GM11168 (cell line): ENCODE measurements at regions not wholly inside any gene's neighbourhood (a gene's known extent, or its start where the extent isn't known, plus 50 kb on each side); places are given as distances from the start of the nearest gene placed in this dataset.

Source experiments
- in situ Hi-C: fragments of 300-500 bp; cut with MboI; formaldehyde crosslinking; loops from one replicate; pipeline ENCODE4 v1.12.0; 2022; ENCODE audit warnings: low sequenced_read_pairs; ENCODE audit not compliant: unreplicated experiment

DNA sequence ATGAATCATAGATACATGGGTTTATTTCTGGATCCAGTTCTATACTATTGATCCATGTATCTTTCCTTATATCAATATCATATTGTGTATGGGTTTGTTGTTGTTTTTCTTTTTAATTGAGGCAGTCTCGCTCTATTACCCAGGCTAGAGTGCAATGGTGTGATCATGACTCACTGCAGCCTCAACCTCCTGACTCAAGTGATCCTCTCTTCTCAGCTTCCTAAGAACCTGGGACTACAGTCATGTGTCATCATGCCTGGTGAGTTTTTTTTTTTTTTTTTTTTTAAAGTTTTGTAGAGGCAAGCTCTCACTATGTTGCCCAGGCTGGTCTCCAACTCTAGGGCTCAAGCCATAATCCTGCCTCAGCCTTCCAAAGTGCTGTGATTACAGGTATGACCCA is 1589.4 kb upstream of the TENM4 start:
- in situ Hi-C loops: no loop called here

DNA sequence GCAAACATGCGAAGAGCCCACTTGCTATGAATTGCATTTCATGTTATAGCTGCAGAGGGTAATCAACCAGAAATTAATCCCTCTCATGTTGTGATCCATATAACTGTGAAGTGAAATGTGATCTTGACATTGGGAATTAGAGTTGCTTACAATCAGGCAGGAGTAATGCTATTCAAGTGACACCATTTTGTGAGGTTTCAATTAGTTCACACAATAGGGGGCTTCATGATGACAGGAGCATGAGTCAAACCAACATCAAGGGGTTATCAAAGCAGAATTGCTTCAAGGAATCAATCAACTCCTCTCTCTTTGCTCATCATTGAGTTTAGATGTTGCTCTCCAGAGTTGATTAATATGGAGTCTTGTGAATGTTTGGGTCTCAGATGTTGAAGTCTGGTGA is 1585.2 kb upstream of the TENM4 start:
- in situ Hi-C loops: no loop called here

DNA sequence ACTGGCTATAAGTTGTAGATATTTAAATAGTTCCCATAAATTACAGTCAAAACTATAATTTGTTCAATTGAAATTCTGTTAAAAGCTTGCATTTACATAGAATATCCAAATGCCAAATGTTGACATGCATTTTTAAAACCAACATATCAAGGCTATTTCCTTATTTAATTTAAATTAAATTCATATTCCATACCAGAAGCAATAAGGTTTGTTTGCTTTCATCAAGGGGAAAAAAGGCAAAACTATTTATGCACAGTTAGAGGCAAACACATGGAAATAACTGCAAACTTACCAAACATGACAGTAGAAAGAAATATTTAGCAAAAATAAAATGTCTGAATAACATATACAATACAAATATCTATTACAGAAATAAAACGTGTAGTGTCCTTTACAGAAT is 1581.2 kb upstream of the TENM4 start:
- in situ Hi-C loops: no loop called here

DNA sequence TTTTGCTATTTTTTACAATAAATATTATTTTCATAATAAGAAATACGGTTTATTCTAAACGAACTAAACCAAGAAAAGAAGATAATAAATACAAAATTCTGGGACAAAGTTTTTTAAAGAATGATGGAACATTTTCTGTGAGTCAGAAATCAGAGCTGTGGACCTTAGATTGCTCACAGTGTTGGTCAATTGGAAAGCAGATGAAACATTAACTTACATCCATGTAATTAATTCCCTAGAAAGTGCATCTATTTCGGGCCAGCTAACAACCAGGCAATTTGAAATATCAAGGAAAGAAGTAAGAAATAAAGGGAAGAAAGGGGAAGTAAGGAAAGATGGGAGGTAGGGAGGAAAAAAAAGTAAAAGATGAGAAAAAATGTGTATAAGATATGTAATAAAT is 1569.8 kb upstream of the TENM4 start:
- in situ Hi-C loops: no loop called here

DNA sequence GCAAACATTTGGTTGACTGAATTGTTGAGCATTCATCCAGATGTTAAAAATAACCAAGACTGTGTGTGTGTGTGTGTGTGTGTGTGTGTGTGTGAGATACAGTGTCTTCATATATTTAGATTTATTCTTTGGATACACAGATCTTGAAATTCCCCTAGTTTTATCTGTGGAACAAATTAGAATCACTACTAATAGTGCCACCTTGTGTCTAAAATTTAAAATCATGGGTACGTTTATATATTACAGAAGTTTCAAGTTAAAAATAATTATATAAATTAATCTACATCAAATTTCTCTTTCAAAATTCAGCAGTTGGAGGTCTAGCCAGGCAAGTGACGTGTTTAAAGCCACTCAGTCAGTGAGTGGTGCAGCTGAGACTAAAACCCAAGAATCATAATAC is 1566.2 kb upstream of the TENM4 start:
- in situ Hi-C loops: no loop called here

DNA sequence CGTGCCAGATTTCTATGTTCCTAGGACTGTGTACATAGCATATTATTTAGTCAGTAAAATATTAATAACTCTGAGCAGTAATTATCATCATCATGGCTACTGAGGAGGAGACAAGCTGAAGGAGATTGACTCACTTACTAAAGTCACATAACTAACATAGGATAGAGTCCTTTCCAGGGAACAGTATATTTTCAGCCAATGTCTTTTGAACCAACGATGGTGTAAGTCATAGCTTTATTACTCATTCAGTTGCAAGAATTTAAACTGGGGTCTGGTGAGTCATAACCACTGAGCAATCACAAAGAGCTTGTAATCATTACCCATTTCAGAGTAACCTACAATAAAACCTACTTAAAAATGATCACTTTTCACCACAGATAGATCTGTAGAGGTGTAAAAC is 1564.8 kb upstream of the TENM4 start:
- in situ Hi-C loops: no loop called here

DNA sequence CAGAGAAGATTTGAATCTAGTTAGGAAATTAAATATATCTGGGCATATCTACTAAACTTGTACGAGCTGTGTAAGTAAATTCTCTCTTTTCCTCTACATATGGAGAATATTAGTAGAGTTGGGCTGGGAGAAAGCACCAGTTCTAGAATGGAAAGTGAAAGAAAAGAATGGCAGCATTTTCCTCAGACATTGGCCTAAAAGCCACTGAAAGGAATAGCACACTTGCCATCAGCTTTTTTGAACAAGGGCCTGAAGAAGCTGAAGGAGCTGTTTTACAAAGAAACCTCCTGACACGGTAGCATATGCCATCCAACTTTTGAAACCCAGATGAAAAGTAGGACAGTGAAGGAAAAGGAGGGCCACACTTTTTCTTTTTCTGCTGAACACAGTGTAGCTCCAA is 1563.7 kb upstream of the TENM4 start:
- in situ Hi-C loops: no loop called here

DNA sequence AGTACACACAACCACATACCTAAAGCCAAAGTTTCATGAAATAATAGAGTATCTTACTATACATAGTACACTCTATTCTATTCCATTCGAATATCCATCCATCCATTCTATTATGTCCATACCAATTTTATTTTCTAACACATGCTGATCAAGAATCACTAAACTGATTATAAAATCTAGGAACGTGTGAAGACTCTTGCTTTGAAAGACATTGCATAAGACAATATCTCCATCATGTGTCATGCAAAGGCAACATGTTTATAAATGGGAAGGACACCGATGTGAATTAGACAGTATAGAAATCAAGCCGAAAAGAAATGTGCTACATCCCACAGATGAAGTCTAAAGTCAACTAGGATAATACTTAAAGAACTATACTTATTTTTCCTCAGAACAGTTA is 1561.5 kb upstream of the TENM4 start:
- in situ Hi-C loops: no loop called here

DNA sequence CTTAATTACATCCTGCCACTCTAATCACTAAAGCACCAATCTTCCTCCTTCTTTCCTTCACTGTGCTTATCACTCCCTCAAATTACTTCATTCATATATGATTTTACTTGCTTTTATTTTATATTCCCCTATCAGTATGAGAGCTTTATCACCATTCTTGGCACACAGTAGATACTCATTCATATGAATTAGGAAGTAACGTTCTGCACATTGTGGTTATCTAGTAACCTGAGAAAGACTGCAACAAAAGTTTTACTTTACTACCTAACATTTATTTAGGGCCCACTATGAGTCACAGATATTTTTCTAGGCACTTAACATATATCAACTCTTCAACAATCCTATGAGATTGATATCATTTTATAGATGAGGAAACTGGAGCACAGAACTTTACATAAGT is 1559.9 kb upstream of the TENM4 start:
- in situ Hi-C loops: no loop called here

DNA sequence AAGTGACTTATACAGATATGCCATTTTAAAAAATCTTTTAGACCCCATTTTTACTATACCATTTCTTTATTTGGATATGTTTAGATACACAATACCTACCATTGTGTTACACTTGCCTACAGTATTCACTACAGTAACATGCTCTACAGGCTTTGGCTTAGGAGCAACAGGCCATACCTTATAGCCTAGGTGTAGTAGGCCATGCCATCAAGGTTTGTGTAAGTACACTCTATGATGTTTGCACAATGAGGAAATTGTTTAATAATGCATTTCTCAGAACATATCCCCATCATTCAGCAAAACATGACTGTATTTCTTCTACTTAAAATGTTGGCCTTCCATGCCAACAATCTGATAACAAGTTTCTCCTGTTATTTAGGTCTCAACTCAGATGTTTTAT is 1559.5 kb upstream of the TENM4 start:
- in situ Hi-C loops: no loop called here

DNA sequence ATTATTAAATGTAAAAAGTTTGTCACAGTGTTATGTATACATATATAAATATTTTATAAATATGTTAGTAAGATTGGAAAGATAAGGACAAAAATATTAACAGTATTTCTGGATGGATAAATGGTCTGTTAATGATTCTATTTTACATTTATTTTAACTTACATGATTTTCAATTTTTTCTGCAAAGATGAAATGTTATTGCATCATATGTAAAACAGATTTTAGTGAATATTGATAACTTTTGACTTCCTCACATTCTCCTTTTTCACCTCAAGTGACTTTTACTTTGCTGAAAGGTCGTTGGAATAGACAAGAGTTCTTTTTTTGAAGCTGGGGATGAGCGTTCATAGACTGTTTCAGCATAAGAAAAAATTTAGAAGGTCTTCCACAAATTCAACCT is 1554.7 kb upstream of the TENM4 start:
- in situ Hi-C loops: no loop called here

DNA sequence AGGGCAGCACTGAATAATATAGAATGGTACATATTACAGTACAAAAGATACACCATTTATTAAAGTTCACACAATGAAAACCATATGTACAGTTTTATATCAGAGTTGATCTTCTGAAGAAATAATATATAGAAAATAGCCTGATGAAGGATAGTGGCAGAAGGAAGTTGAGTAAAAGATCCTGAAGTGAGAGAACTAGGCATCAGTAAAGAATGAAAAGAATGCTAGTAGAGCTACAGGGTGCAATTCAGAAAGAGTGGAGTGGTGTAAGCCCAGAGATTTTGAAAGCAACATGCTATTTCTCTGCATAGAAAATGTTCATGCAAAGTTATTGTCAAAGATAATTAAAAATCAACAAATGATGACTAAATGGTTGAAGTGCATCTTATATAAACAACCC is 1552.7 kb upstream of the TENM4 start:
- in situ Hi-C loops: no loop called here

DNA sequence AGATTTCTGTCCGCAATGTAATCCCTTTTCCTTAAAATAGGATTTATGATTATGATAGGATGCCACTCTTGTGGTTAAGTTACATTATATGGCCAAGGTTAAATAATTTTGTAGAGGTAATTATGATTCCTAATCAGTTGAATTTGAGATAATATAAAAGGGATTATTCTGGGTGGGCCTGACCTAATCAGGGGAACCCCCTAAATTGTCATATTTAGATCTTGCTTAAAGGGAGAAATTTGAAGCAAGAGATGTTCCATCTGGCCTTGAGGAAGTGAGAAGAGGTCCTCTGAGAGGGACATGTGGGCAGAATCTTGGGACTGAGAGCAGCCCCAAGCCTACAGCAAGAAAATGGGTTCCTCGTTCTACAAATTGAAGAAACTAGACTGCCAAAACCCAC is 1550.1 kb upstream of the TENM4 start:
- in situ Hi-C loops: no loop called here

DNA sequence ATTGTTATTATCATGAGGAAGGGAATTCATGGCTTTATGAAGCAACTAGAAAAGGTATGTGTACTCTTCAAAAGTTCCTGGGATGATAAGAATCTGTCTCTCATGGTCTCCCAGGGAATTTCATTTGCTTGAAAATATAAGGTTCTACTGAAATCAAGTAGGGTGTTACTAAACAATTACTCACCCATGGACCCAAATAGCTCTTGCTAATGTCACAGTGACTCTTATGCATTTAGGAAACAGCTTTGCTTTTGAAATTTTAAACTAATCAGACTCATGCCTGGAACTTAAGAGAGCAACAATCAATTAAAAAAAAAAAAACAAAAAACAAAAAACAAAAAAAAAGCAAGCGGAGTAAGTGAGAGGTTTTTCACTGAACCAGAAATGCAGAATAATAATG is 1546.3 kb upstream of the TENM4 start:
- in situ Hi-C loops: no loop called here

DNA sequence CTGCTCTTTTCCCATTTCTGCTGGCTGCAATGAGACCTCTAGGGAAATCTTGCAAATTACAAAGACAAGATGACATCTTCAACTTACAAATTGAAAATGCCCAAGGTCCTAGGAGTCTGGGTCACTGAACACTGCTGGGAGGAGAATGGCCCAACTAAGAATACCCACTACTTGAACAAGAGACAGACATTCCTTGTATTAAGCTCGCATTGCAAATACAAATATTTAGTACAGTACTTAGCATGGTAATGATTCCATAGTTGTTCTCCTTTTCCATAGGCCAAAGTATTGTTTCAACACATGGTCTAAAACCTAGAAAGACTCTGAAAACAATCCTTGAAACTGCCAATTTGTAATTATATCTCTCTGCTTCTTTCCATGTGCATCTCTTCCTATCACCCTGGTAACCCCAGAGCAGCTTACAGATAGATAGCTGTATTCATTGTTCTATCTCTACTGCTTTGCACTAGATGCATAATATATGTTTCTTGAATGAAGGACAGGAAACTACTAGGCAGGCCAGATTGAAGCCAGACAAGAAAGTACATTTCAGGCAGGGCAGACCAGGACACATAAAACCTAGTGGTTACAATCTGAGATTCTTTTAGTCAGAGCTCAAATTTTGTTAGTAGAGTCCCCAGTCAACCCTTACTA is 1545.7 kb upstream of the TENM4 start:
- in situ Hi-C loops: no loop called here

DNA sequence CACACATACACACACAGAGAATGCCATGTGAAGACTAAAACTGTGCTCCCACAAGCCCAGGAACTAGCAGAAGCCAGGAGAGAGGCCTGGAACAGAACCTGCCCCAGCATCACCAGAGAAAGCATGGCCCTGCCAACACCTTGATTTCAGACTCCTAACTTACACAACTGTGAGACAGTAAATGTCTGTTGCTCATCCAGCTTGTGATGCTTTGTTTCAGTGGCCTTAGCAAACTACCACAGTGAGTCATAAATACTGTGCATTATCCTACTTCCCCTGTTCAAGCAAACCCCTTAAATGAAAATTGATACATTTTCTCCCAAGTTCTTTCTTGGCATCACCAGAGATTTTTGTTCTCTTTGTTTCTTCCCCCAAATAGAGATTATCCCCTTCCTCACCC is 1539.4 kb upstream of the TENM4 start:
- in situ Hi-C loops: no loop called here

DNA sequence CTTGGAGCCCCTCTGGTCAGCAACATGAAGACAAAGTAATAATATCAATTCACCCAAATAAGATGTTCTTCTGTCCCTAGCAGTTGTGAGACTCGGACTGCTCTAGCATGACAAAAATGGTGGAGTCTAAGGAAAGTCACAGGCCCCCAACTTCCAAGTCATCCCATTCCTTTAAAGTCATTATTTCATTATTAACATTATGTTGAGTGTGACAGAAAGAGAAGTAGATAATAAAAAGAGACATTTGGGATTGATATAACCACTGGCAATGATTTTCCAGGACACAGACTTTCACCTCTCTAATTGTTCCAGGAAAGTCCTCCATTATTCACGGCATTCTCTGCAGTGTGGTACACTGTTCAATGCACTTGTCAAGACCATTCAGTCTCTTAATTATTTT is 1533.0 kb upstream of the TENM4 start:
- in situ Hi-C loops: no loop called here

DNA sequence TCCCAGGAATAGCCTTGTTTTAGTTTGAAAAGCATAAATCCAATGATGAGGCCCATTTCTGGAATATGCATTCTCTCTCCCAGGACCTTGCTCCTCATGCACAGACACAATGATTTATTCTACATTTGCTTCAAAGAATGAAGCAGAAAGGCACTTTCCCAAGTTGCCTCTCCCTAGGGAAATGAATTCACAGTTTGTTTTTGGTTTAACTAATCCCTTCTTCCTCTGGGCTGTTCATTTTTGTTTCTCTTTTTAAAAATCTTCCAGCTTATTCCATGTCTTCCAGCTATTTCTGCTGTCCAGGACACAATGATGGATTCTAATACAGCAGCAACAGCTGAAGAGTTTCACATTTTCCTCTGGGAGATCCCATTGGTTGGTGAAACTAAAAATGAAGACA is 1529.2 kb upstream of the TENM4 start:
- in situ Hi-C loops: no loop called here

DNA sequence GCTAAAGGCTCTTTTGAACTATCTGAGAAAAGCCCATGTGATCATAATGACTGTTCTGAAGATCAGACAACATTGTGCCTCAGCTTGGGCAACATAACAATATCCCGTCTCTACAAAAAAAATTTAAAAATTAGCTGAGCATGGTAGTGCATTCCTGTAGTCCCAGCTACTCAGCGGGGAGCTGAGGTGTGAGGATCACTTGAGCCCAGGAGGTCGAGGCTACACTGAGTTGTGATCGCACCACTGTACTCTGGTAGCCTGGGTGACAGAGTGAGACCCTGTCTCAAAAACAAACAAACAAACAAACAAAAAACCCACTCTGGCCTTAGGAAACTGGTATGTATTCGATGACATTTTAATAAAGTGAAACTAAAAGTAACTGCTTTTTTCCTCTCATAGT is 1526.8 kb upstream of the TENM4 start:
- in situ Hi-C loops: loop anchor here (10.0 kb wide), 1 partner anchor 363 kb away; no protein-coding TSS in a partner anchor

DNA sequence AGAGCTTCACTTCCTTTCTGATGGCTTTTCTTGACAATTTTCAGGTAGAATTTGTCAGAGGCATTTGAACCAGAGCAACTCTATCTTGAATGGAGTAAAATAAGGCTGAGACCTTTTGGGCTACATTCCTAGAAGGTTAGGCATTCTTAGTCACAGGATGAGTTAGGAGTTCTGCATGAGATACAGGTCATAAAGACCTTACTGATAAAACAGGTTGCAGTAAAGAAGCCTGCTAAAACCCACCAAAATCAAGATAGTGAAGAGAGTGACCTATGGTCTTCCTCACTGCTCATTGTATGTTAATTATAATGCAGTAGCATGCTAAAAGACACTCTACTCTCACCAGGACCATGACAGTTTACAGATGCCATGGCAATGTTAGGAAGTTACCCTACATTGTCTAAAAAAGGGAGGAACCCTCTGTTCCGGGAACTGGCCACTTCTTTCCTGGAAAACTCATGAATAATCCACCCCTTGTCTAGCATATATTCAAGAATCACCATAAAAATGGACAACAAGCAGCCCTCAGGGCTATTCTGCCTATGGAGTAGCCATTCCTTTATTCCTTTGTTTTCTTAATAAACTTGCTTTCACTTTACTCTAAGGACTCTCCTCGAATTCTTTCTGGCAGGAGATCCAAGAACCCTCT is 1519.7 kb upstream of the TENM4 start:
- in situ Hi-C loops: loop anchor here (10.0 kb wide), 1 partner anchor 356 kb away; no protein-coding TSS in a partner anchor

DNA sequence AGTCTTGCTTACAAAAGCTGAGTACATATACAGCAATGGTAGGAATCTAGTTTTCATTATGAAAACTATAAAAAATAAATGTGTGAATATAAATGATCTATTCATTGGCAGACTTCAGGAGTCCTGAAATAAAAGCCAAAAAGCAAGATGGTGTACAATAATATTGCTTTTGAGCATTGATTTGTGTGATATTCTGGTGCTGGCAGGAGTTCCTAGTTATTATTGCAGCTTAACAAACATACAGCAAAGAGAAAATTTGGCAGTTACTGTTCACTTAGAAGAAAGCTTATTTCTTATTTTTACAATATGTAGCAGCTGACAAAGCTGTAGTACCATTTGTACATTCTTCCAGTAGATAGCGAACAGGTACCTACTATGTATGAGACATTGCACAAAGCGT is 1518.9 kb upstream of the TENM4 start:
- in situ Hi-C loops: loop anchor here (10.0 kb wide), 1 partner anchor 355 kb away; no protein-coding TSS in a partner anchor

DNA sequence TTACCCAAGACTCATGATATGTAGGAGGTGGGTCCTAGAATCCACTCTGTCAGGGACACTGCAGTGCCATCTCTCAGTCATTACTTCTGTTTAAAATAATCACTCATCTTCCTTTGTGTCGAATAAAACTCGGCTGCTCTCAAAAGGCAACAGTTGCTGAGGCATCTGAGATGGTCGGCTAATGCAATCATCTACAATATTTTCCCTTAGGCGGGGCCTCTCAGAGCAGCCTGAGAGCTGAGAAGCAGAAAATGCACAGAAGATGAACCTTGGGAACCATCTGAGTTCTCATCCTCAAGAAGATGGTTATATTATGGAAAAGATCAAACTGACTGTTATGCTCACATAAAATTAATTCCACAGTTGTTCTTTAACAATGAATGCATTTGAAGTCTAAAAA is 1518.2 kb upstream of the TENM4 start:
- in situ Hi-C loops: no loop called here
